WTC11 (cell line): ENCODE measurements at regions not wholly inside any gene's neighbourhood (a gene's known extent, or its start where the extent isn't known, plus 50 kb on each side); places are given as distances from the start of the nearest gene placed in this dataset.

Experiments
- ATAC-seq: fragments of 200-7000 bp; cut with Tn5 transposase; 2 replicates; pipeline ENCODE4 v1.10.0; 2021; ENCODE audit warnings: mild to moderate bottlenecking, moderate library complexity
- CTCF ChIA-PET: fragments of 300-600 bp; sonication (Branson Sonifier 250); formaldehyde crosslinking; loops from one replicate; lab custom pipeline; 2021; ENCODE audit warnings: antibody characterized with exemption; lab: Charles Lee
- POLR2A ChIA-PET: fragments of 350-600 bp; sonication (Branson Sonifier 250); formaldehyde crosslinking; loops from one replicate; lab custom pipeline; 2021; ENCODE audit warnings: antibody characterized with exemption; lab: Charles Lee
- DNase-seq: peaks from one replicate; pipeline ENCODE4 v3.0.0; 2021; ENCODE audit warnings: low spot score
- H3K27ac Mint-ChIP-seq: 2 replicates; pipeline ENCODE4 v1.8.0; 2021; ENCODE audit warnings: mixed read lengths
- H3K27me3 Mint-ChIP-seq: 2 replicates; pipeline ENCODE4 v1.8.0; 2021; ENCODE audit warnings: low read depth, mild to moderate bottlenecking, moderate library complexity, mixed read lengths
- H3K36me3 Mint-ChIP-seq: 2 replicates; pipeline ENCODE4 v1.8.0; 2021; ENCODE audit warnings: mixed read lengths
- H3K4me1 Mint-ChIP-seq: 2 replicates; pipeline ENCODE4 v1.8.0; 2022; ENCODE audit warnings: mixed read lengths
- H3K4me3 Mint-ChIP-seq: 2 replicates; pipeline ENCODE4 v1.8.0; 2021; ENCODE audit warnings: mild to moderate bottlenecking, moderate library complexity, mixed read lengths
- H3K9me3 Mint-ChIP-seq: 2 replicates; pipeline ENCODE4 v1.8.0; 2021; ENCODE audit warnings: mixed read lengths
- ATF1 ChIP-seq: sonication (generic); formaldehyde crosslinking; IDR thresholded peaks from 2 replicates; pipeline ENCODE4 v1.8.1; 2023; ENCODE audit warnings: mild to moderate bottlenecking, moderate library complexity, missing genetic modification reagents
- ESRRA ChIP-seq: sonication (generic); formaldehyde crosslinking; IDR thresholded peaks from 2 replicates; pipeline ENCODE4 v1.8.1; 2022; ENCODE audit warnings: mild to moderate bottlenecking, missing genetic modification reagents, borderline replicate concordance
- GRHL2 ChIP-seq: fragments of 250-450 bp; sonication (Bioruptor Pico); IDR thresholded peaks from 2 replicates; pipeline ENCODE4 v1.8.0; 2022; ENCODE audit warnings: mild to moderate bottlenecking, moderate library complexity; ENCODE audit not compliant: insufficient replicate concordance, severe bottlenecking
- HMGXB4 ChIP-seq: sonication (generic); formaldehyde crosslinking; IDR thresholded peaks from 2 replicates; pipeline ENCODE4 v1.8.1; 2023; ENCODE audit warnings: mild to moderate bottlenecking, moderate library complexity, missing genetic modification reagents
- IRF2 ChIP-seq: sonication (generic); formaldehyde crosslinking; IDR thresholded peaks from 2 replicates; pipeline ENCODE4 v1.8.0; 2022; ENCODE audit warnings: low read depth, missing genetic modification reagents, borderline replicate concordance
- NR1H2 ChIP-seq: sonication (generic); formaldehyde crosslinking; IDR thresholded peaks from 2 replicates; pipeline ENCODE4 v1.9.0; 2021; ENCODE audit warnings: mild to moderate bottlenecking, moderate library complexity, missing genetic modification reagents
- OVOL2 ChIP-seq: fragments of 250-450 bp; sonication (Bioruptor Pico); IDR thresholded peaks from 2 replicates; pipeline ENCODE4 v1.9.0; 2021; ENCODE audit warnings: mild to moderate bottlenecking, borderline replicate concordance
- PRDM15 ChIP-seq: sonication (generic); formaldehyde crosslinking; IDR thresholded peaks from 2 replicates; pipeline ENCODE4 v1.8.0; 2022; ENCODE audit warnings: missing genetic modification reagents
- RELA ChIP-seq: sonication (generic); formaldehyde crosslinking; IDR thresholded peaks from 2 replicates; pipeline ENCODE4 v1.8.1; 2022; ENCODE audit warnings: missing genetic modification reagents, mild to moderate bottlenecking, borderline replicate concordance
- SMAD3 ChIP-seq: sonication (generic); formaldehyde crosslinking; IDR thresholded peaks from 2 replicates; pipeline ENCODE4 v1.8.0; 2022; ENCODE audit warnings: missing genetic modification reagents, mild to moderate bottlenecking, borderline replicate concordance
- SOX15 ChIP-seq: fragments of 250-450 bp; sonication (Bioruptor Pico); IDR thresholded peaks from 2 replicates; pipeline ENCODE4 v1.9.0; 2021; ENCODE audit warnings: mild to moderate bottlenecking
- SP1 ChIP-seq: sonication (generic); formaldehyde crosslinking; conservative IDR thresholded peaks from 2 replicates; pipeline ENCODE4 v1.8.1; 2022; ENCODE audit warnings: missing genetic modification reagents
- STAT6 ChIP-seq: sonication (generic); formaldehyde crosslinking; conservative IDR thresholded peaks from 2 replicates; pipeline ENCODE4 v1.8.1; 2023; ENCODE audit warnings: mild to moderate bottlenecking, low read depth, missing genetic modification reagents, moderate library complexity
- TEAD4 ChIP-seq: sonication (generic); formaldehyde crosslinking; IDR thresholded peaks from 2 replicates; pipeline ENCODE4 v1.8.0; 2022; ENCODE audit warnings: mild to moderate bottlenecking, missing genetic modification reagents
- USF1 ChIP-seq: sonication (generic); formaldehyde crosslinking; IDR thresholded peaks from 2 replicates; pipeline ENCODE4 v1.8.0; 2022; ENCODE audit warnings: mild to moderate bottlenecking, missing genetic modification reagents
- ZBTB43 ChIP-seq: sonication (generic); formaldehyde crosslinking; IDR thresholded peaks from 2 replicates; pipeline ENCODE4 v1.8.1; 2023; ENCODE audit warnings: mild to moderate bottlenecking, missing genetic modification reagents
- ZNF121 ChIP-seq: sonication (generic); formaldehyde crosslinking; IDR thresholded peaks from 2 replicates; pipeline ENCODE4 v1.8.0; 2023; ENCODE audit warnings: missing genetic modification reagents
- ZNF317 ChIP-seq: sonication (generic); formaldehyde crosslinking; IDR thresholded peaks from 2 replicates; pipeline ENCODE4 v1.8.1; 2023; ENCODE audit warnings: low read depth, mild to moderate bottlenecking, moderate library complexity, missing genetic modification reagents, borderline replicate concordance
- ZNF396 ChIP-seq: fragments of 250-450 bp; sonication (Bioruptor Pico); IDR thresholded peaks from 2 replicates; pipeline ENCODE4 v1.8.0; 2021; ENCODE audit warnings: mild to moderate bottlenecking, moderate library complexity, borderline replicate concordance
- ZNF671 ChIP-seq: fragments of 250-450 bp; sonication (Bioruptor Pico); IDR thresholded peaks from 2 replicates; pipeline ENCODE4 v1.8.0; 2021; ENCODE audit warnings: mild to moderate bottlenecking
- ZSCAN18 ChIP-seq: fragments of 250-450 bp; sonication (Bioruptor Pico); IDR thresholded peaks from 2 replicates; pipeline ENCODE4 v2.1.2; 2022; ENCODE audit warnings: mild to moderate bottlenecking, moderate library complexity

GRCh38 chr10:128712661-128713400 is 586.6 kb upstream of the MKI67 start:
- H3K27ac Mint-ChIP-seq = no peak overlapping the region
- CTCF ChIA-PET = no interaction called here
- POLR2A ChIA-PET = no interaction called here
- H3K9me3 Mint-ChIP-seq = peaks cover 8% of the 10 kb centered on the region; the same call in 1 of the 2 replicates
- TF ChIP-seq SOX15 (CRISPR knock-in tag) (no peak), ZNF396 (CRISPR knock-in tag) (no peak), RELA (CRISPR knock-in tag) (no peak), SP1 (CRISPR knock-in tag) (no peak), ZBTB43 (CRISPR knock-in tag) (no peak), SMAD3 (CRISPR knock-in tag) (no peak), USF1 (CRISPR knock-in tag) (no peak), ZSCAN18 (CRISPR knock-in tag) (no peak), PRDM15 (CRISPR knock-in tag) (no peak), ATF1 (CRISPR knock-in tag) (no peak), HMGXB4 (CRISPR knock-in tag) (no peak), STAT6 (CRISPR knock-in tag) (no peak)
- no peak for DNase-seq
- H3K4me1 Mint-ChIP-seq = peaks cover 17% of the 10 kb centered on the region
- no peaks in the 10 kb centered on the region for H3K36me3 Mint-ChIP-seq
- no peak for ATAC-seq
- no peak overlapping the region for H3K4me3 Mint-ChIP-seq
- H3K27me3 Mint-ChIP-seq = no peaks in the 10 kb centered on the region

- DNase-seq (no peak), ATAC-seq (no peak)
- Mint-ChIP-seq H3K4me3 (no peak overlapping the region), H3K36me3 (no peaks in the 10 kb centered on the region), H3K27ac (no peak overlapping the region), H3K27me3 (no peaks in the 10 kb centered on the region), H3K4me1 (peaks cover 17% of the 10 kb centered on the region), H3K9me3 (peaks cover 8% of the 10 kb centered on the region; the same call in 1 of the 2 replicates)
- ChIA-PET POLR2A (no interaction called here), CTCF (no interaction called here)
- TF ChIP-seq IRF2 (CRISPR knock-in tag) (no peak), OVOL2 (CRISPR knock-in tag) (no peak), ZNF121 (CRISPR knock-in tag) (no peak), ESRRA (CRISPR knock-in tag) (no peak), TEAD4 (CRISPR knock-in tag) (no peak), ZNF317 (CRISPR knock-in tag) (no peak), GRHL2 (CRISPR knock-in tag) (no peak), NR1H2 (no peak), SOX15 (CRISPR knock-in tag) (no peak), ZNF396 (CRISPR knock-in tag) (no peak), ZNF671 (CRISPR knock-in tag) (no peak)
Measured at GRCh38 chr10:128713471-128713870, 587.2 kb upstream of the MKI67 start.
